SU-DHL-6 (cell line): ENCODE measurements at regions not wholly inside any gene's neighbourhood (a gene's known extent, or its start where the extent isn't known, plus 50 kb on each side); places are given as distances from the start of the nearest gene placed in this dataset.

Experiments used
- H2AFZ ChIP-seq: fragments of 200-600 bp; sonication (generic); 2 replicates; pipeline ENCODE4 v1.6.1; 2014; ENCODE audit warnings: low read depth, mild to moderate bottlenecking, moderate library complexity, mixed read lengths, antibody characterized with exemption, low read length; ENCODE audit not compliant: severe bottlenecking
- H3F3A ChIP-seq: fragments of 200-600 bp; shearing (Covaris generic); 2 replicates; pipeline ENCODE4 v1.6.0; 2016; ENCODE audit warnings: antibody characterized with exemption, mild to moderate bottlenecking; ENCODE audit not compliant: insufficient read depth
- H3K27ac ChIP-seq: fragments of 200-600 bp; sonication (generic); 2 replicates; pipeline ENCODE4 v1.5.1; 2016; ENCODE audit warnings: low read depth, mild to moderate bottlenecking, low read length, moderate library complexity, mixed read lengths
- H3K27me3 ChIP-seq: fragments of 200-600 bp; sonication (generic), shearing (Covaris generic); 2 replicates; pipeline ENCODE4 v1.6.0; 2014; ENCODE audit warnings: mild to moderate bottlenecking, low read length
- H3K36me3 ChIP-seq: fragments of 200-600 bp; sonication (generic); 2 replicates; pipeline ENCODE4 v1.6.1; 2014; ENCODE audit warnings: mild to moderate bottlenecking, low read length, mixed read lengths
- H3K4me2 ChIP-seq: fragments of 300-600, 200-600 bp; shearing (Covaris generic), sonication (generic); 2 replicates; pipeline ENCODE4 v1.6.0; 2014; ENCODE audit warnings: low read length, low read depth, mild to moderate bottlenecking; ENCODE audit not compliant: poor library complexity, severe bottlenecking
- H3K4me3 ChIP-seq: fragments of 200-600 bp; sonication (generic); 2 replicates; pipeline ENCODE4 v1.5.1; 2014; ENCODE audit warnings: antibody characterized with exemption, low read length, mild to moderate bottlenecking, mixed read lengths; ENCODE audit not compliant: insufficient read depth, poor library complexity, severe bottlenecking
- H3K79me2 ChIP-seq: fragments of 200-600 bp; sonication (generic); 2 replicates; pipeline ENCODE4 v1.6.1; 2014; ENCODE audit warnings: mild to moderate bottlenecking, low read length, moderate library complexity; ENCODE audit not compliant: insufficient read depth
- H3K9ac ChIP-seq: fragments of 200-600 bp; sonication (generic); 2 replicates; pipeline ENCODE4 v1.7.0; 2014; ENCODE audit warnings: mild to moderate bottlenecking, low read length
- H3K9me2 ChIP-seq: fragments of 200-600 bp; sonication (generic); replicated peaks from 2 replicates; pipeline ENCODE4 v1.6.1; 2014; ENCODE audit warnings: low read length; ENCODE audit not compliant: insufficient read depth
- H3K9me3 ChIP-seq: fragments of 200-600 bp; sonication (generic); 2 replicates; pipeline ENCODE4 v1.6.1; 2014; ENCODE audit warnings: low read length, mixed read lengths; ENCODE audit not compliant: insufficient read depth
- H4K20me1 ChIP-seq: fragments of 200-600 bp; sonication (generic); 2 replicates; pipeline ENCODE4 v1.6.1; 2014; ENCODE audit warnings: low read depth, mild to moderate bottlenecking, antibody characterized with exemption, low read length, moderate library complexity, mixed read lengths
- EZH2phosphoT487 ChIP-seq: fragments of 200-600 bp; sonication (generic), shearing (Covaris generic); conservative IDR thresholded peaks from 2 replicates; pipeline ENCODE4 v1.6.1; 2018; ENCODE audit warnings: mild to moderate bottlenecking, antibody characterized with exemption, low read length, moderate library complexity, mixed read lengths
- TF ChIP-seq, protein P1 (sequence below): fragments of 200-600 bp; sonication (generic); IDR thresholded peaks from one replicate; pipeline ENCODE4 v1.5.1; 2017; ENCODE audit warnings: antibody characterized with exemption, mild to moderate bottlenecking, low read length, moderate library complexity; ENCODE audit not compliant: insufficient read depth, poor library complexity, severe bottlenecking

DNA sequence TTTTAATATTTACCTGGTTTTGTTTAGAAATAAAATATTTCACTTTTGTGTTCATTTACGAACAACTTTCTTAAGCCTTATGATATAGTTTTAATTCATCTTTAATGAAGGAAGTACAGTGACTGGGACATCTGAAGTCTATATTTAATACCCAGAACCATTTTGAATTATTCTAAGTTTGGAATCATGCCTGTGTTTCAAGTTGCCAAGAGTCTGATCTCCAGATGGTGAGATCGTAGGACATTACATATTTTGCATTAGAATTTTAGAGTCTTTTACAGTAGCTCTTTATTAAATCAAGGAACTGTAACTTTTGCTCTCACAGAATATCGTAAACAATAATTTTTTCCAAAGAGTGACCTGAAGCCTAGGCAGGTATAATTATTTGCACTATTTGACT lies 420.7 kb downstream of the SI start:
- no peak overlapping the region for H3K9ac ChIP-seq
- H3K27me3 ChIP-seq = no peaks in the 10 kb centered on the region
- no peak overlapping the region for H3K4me3 ChIP-seq
- H3K27ac ChIP-seq = no peak overlapping the region
- H3K9me3 ChIP-seq = no peaks in the 10 kb centered on the region
- no peak overlapping the region for H2AFZ ChIP-seq
- TF ChIP-seq, protein P1, sequence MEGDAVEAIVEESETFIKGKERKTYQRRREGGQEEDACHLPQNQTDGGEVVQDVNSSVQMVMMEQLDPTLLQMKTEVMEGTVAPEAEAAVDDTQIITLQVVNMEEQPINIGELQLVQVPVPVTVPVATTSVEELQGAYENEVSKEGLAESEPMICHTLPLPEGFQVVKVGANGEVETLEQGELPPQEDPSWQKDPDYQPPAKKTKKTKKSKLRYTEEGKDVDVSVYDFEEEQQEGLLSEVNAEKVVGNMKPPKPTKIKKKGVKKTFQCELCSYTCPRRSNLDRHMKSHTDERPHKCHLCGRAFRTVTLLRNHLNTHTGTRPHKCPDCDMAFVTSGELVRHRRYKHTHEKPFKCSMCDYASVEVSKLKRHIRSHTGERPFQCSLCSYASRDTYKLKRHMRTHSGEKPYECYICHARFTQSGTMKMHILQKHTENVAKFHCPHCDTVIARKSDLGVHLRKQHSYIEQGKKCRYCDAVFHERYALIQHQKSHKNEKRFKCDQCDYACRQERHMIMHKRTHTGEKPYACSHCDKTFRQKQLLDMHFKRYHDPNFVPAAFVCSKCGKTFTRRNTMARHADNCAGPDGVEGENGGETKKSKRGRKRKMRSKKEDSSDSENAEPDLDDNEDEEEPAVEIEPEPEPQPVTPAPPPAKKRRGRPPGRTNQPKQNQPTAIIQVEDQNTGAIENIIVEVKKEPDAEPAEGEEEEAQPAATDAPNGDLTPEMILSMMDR = no peak
- TF ChIP-seq EZH2phosphoT487 = no peak
- no peaks in the 10 kb centered on the region for H3F3A ChIP-seq
- no peaks in the 10 kb centered on the region; the same call in 1 of the 2 replicates for H3K36me3 ChIP-seq
- H4K20me1 ChIP-seq = no peaks in the 10 kb centered on the region
- H3K79me2 ChIP-seq = no peaks in the 10 kb centered on the region
- H3K9me2 ChIP-seq = no peaks in the 10 kb centered on the region
- H3K4me2 ChIP-seq = no peak overlapping the region

DNA sequence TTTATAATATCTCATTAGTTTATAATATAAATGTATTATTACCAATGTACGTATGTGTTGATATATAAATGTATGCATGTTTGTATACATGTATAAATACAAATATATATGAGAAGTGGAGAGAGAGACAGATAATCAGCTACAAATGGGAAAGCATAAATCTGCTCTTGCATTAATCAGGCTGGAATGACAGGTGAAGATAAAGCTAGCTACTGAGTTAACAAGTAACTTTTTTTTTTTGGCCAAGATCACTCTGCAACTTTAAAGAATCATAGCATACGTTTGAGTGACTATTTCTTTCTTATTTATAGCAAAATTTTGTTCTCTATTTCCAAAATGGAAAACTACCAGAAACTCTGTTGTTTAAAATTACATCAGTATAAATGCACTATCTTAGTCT lies 422.8 kb downstream of the SI start:
- Histone ChIP-seq H3K36me3 (no peaks in the 10 kb centered on the region; the same call in 1 of the 2 replicates), H3K9me2 (no peaks in the 10 kb centered on the region), H3K9ac (no peak overlapping the region), H3K27me3 (no peaks in the 10 kb centered on the region), H3K4me2 (no peak overlapping the region), H3K27ac (no peak overlapping the region), H2AFZ (no peak overlapping the region), H3K9me3 (no peaks in the 10 kb centered on the region), H4K20me1 (no peaks in the 10 kb centered on the region), H3K4me3 (no peak overlapping the region), H3K79me2 (no peaks in the 10 kb centered on the region), H3F3A (no peaks in the 10 kb centered on the region)
- TF ChIP-seq EZH2phosphoT487 = no peak
- TF ChIP-seq, protein P1 = no peak

DNA sequence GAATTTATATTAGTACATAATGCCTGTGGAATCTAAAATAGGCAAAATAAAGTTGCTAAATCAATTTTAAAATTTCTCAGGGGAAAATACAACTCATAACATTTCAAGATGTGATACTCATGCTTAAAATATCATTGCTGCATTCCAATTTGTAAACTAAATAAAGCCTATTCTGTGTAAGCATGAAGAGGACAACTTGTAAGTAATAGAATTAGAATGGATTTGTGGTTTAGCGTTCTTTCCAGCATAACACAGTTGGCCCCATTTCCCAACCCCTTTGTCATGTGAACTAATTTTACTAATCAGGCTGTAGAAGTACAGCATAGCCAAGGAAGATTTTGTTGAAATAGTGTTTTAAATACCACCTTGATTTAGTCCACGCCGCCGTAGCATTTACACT lies 437.2 kb downstream of the SI start:
- H3K27me3 ChIP-seq = no peaks in the 10 kb centered on the region
- no peaks in the 10 kb centered on the region for H3K79me2 ChIP-seq
- no peaks in the 10 kb centered on the region for H3F3A ChIP-seq
- H3K9me3 ChIP-seq = no peaks in the 10 kb centered on the region
- H4K20me1 ChIP-seq = no peaks in the 10 kb centered on the region
- H3K9me2 ChIP-seq = no peaks in the 10 kb centered on the region
- no peaks in the 10 kb centered on the region for H3K36me3 ChIP-seq
- peak overlapping the region; percentile 26 for H2AFZ ChIP-seq
- no peak overlapping the region for H3K9ac ChIP-seq
- no peak overlapping the region for H3K4me2 ChIP-seq
- no peak overlapping the region for H3K27ac ChIP-seq
- no peak for TF ChIP-seq EZH2phosphoT487
- TF ChIP-seq, protein P1 = no peak
- no peak overlapping the region for H3K4me3 ChIP-seq

DNA sequence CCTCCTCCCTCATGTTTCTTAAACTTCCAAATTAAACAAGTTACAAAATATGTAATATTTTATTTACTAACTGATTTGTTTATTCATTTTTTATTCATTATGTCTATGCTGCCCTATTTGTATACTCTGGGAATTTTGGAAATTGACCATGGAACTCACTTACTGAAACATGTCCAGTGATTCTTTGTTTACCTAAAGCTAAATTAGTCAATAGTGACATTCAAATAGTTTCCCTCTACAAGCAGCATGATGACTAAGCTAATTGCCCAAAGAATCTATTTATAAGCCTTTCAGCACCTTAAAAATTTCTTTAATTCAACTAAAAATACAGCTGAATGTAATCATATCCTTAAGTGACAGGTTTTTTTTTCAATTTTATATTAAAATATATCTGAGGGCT lies 437.7 kb downstream of the SI start:
- Histone ChIP-seq H3K4me2 (no peak overlapping the region), H4K20me1 (no peaks in the 10 kb centered on the region), H3K36me3 (no peaks in the 10 kb centered on the region), H3K4me3 (no peak overlapping the region), H3K27ac (no peak overlapping the region), H3K79me2 (no peaks in the 10 kb centered on the region), H3K27me3 (no peaks in the 10 kb centered on the region), H3K9me3 (no peaks in the 10 kb centered on the region), H3K9ac (no peak overlapping the region), H2AFZ (no peak overlapping the region), H3F3A (no peaks in the 10 kb centered on the region), H3K9me2 (no peaks in the 10 kb centered on the region)
- no peak for TF ChIP-seq EZH2phosphoT487
- TF ChIP-seq, protein P1 = no peak
